ENCODE measurements at regions not wholly inside any gene's neighbourhood (a gene's known extent, or its start where the extent isn't known, plus 50 kb on each side); places are given as distances from the start of the nearest gene placed in this dataset.

DNA sequence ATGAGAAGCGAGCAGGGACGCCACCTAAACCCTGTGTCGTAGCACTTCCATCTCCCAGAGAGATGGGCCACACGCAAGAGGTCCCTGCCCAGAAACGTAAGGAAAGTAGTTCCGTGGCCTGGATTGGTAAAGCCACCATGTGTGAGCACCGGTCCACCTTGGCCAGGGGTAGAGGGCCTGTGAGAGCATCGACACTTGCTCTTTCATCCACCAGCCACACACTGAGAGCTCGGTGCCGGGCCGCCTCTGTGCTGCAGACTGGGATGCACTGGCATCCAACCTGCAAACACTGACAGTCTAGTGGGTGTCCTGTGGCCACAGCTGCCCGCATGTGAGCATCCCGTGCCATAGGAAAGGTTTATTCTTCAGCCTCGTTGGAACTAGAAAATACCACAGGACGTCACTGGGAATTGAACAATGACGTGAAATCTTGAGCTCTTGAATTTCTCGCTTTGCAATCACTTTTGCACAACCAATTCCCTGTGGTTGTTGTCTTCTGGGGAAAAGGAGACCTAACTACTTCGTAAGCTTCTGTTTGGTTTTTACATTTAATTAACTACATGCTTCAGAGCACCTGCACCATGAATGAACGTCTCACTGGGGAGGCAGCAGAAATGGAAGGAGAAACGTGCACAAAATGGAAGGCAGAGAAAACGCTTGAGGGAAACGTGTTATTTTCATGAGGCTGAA lies 212.0 kb upstream of the RAB6C start:
- TF ChIP-seq POLR2AphosphoS5 (IDR thresholded peaks at IDR 0.05; ENCODE audit: low read depth, low read length), result no peak
- no peak for TF ChIP-seq SPI1 (IDR thresholded peaks at IDR 0.05; ENCODE audit: low read depth, low read length)
- TF ChIP-seq TAF1 (IDR thresholded peaks at IDR 0.05; ENCODE audit: low read depth, low read length), result no peak
- no peak for TF ChIP-seq POLR2A (IDR thresholded peaks at IDR 0.05; ENCODE audit: low read depth, low read length)
